H54 (cell line): ENCODE measurements at regions not wholly inside any gene's neighbourhood (a gene's known extent, or its start where the extent isn't known, plus 50 kb on each side); places are given as distances from the start of the nearest gene placed in this dataset.

Experiments used
- DNase-seq: peaks from one replicate; pipeline ENCODE4 v3.0.0; 2011; ENCODE audit warnings: low spot score, mixed read lengths; ENCODE audit not compliant: insufficient read length
- FAIRE-seq: peaks from 3 replicates; lab custom pipeline; 2011; peaks lifted over from hg19 to GRCh38; lab: Jason Lieb, UNC
- POLR2A ChIP-seq: IDR thresholded peaks from 2 replicates; pipeline ENCODE4 v1.6.1; 2011; ENCODE audit warnings: low read depth, mild to moderate bottlenecking, low read length

DNA sequence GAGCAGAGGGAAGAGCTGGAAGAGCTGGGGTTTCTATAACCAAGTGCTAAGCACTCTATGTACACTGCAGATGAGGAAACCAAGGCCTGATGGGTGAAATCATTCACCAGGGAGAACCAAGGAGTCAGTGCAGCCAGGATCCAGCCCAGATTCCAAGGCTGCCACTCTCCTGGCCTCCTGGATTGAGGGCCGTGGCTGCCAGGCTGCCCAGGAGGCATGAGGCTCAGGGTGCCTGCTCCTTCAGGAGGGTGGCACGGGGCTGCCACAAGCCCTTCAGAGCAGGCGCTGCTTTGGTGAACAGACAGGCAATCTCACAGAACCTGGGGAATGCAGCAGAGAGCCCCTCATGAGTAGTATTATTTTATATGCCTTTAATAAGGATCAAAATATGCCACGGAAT, 293.7 kb upstream of the HDAC4 start:
- TF ChIP-seq POLR2A: no peak

DNA sequence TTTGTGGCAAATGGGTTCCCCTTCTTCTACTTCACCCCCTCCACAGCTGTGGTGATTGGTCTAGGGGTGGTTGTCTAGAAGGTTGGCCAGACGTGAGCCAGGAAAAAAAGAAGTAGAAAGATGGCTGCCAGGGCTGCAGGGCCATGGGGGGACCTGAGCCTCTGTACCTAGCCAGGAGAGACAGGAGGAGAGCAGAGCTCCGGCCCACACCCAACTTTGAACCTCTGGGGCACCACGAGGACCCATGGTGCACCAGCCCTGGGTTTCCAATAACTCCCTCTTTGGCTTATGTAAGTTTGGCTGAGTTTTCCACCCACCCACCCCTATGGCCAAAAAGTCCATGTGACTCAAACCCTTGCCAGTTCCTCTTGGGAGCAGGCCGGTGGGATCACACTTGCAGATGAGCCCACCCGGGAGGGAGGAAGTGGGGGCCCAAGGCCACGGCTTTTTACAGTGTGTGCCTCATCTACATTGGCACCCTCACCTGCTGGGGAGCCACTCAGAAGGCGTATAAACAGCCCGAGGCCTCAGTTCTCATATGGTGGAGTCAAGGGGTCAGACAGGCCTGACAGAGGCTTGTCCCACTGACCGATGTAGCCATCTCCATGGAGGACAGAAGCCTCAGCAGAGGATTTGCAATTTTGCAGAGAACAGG, 293.1 kb upstream of the HDAC4 start:
- DNase-seq (no peak), FAIRE-seq (no peak)
- TF ChIP-seq POLR2A: no peak

More for the DNA sequence above, 293.7 kb upstream of the HDAC4 start:
- FAIRE-seq: no peak
- no peak for DNase-seq

DNA sequence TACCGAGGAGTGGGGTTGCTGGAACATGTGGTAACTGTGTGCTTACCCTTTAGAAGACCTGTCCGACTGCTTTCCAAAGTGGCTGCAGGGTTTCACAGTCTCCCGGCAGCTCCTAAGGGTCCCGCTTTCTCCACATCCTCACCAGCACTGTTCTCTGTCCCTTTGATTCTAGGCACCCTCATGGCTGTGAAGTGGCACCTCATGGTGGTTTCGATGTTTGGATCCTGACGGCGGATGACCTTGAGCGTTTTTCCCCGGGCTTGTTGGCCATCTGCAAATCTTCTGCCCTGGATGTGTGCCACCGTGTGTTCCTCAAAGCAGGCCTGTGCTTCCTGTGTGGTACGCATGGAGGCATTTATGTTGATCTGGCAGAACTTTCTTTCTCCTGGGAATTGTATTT, 292.5 kb upstream of the HDAC4 start:
- FAIRE-seq (no peak), DNase-seq (no peak)
- no peak for TF ChIP-seq POLR2A

DNA sequence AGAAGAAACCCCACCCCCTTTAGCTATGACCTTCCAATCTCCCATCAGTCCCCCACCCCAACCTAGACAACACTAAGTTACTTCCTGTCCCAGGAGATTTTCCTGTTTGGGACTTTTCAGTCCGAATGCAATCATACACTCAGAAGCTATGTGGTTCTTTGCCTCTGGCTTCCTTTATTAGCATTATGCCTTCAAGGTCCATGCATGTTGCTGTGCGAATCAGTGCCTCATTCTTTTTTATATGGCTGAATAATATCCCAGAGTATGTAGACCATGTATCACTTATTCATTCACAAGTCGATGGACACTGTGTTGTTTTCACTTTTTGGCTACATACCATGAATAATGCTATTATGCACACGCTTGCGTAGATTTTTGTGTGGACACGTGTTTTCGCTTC, 292.1 kb upstream of the HDAC4 start:
- TF ChIP-seq POLR2A: no peak
- no peak for FAIRE-seq
- no peak for DNase-seq

DNA sequence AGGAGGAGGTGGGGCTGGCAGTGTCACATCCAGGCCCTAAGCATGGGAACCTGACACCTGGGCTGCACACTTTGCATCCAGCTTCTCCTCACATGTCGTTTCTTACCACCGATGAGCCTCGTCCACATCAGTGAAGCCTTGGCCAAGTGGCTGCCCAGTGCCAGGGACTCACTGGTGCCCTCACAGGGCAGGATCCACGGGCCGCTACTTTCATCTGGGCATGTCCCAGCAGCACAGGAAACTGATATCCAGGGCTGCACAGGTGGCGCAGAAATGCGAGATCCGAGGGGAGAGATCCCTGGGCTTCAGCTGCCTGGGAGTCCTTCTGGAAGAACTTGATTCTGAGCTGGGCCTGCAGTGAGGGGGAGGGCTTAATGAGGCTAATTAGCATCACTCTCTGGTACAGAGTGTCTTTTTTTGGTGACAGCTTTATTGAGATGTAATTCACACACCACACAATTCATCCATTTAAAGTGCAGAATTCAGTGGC, 291.6 kb upstream of the HDAC4 start:
- no peak for DNase-seq
- FAIRE-seq: no peak
- TF ChIP-seq POLR2A: no peak

DNA sequence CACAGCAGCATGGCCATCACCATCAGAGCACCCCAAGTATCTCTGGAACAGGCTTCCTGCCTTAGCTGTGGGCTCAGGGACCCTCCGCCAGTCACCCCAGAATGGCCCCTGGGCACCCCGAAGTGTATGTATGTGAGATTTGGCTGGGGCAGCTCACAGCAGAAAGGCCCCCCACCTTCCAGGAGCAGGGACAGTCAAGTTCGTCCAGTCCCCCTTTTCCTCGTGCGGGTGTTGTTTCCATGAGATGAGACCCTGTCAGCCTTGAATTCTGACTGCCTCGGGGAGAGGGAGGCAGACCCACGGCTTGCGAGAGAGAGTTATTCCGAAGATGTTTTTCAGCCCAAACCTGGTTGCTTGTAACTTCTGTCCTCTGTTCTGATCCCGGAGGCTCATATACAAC, 290.9 kb upstream of the HDAC4 start:
- FAIRE-seq: no peak
- DNase-seq: no peak
- TF ChIP-seq POLR2A: no peak

DNA sequence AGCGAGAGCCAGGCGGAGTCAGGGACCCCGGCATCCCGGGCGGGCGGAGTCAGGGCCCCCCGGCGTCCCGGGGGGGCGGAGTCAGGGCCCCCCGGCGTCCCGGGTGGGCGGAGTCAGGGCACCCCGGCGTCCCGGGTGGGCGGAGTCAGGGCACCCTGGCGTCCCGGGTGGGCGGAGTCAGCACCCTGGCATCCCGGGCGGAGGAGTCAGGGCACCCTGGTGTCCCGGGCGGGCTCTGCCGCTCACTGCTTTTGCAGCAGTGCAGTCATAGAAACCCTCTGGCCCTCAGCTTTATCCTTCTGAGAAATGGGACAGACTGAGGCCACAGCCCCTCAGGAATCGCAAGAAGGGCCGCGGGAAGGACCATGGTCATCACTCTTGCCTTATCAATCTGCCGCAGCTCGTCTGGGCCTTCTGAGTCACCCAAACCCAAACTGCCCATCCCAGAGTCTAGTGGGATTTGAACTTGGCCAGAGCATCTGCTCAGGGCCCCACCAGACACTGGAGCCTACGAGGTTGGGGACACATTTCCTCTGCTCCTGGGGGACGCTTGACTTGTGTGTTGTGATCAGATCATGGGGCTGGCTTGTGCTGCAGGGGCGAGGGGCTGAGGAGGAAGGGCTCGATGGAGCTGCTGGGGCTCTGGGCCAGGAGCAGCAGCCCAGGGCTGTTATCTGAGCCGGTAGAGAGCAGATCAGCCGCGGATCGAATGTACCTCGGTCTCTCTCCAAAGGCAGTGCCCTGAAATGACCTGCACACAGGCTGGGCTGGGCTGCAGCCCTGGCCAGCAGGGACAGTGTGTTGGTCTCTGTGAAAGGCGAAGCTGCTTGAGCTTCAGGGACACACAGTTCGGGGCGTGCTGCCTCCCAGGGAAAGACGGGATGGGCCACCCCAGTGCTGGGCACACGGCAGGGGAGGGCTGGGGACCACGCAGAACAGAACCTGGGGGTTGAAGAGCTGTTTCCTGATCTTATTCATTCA, 290.1 kb upstream of the HDAC4 start:
- DNase-seq (no peak), FAIRE-seq (no peak)
- TF ChIP-seq POLR2A: no peak

DNA sequence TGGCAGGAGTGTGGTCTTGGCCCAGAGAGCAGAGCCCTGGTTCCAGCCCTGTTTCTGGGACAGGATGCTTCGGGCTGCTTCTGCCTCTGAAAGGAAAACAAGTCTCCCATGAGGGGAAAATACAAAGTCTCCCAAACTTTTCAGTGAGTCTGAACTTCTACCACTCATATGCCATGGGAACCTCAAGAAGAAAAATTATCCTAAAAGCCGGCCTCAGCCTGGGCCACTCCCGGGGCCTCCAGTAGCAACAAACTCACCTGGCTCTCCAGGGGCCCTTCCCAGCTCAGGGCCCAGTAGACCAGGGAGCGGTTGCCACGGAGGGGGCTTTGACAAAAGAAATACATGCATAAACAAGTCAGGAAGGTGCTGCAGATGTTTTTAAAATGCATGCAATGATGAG, 289.2 kb upstream of the HDAC4 start:
- DNase-seq (no peak), FAIRE-seq (no peak)
- no peak for TF ChIP-seq POLR2A

DNA sequence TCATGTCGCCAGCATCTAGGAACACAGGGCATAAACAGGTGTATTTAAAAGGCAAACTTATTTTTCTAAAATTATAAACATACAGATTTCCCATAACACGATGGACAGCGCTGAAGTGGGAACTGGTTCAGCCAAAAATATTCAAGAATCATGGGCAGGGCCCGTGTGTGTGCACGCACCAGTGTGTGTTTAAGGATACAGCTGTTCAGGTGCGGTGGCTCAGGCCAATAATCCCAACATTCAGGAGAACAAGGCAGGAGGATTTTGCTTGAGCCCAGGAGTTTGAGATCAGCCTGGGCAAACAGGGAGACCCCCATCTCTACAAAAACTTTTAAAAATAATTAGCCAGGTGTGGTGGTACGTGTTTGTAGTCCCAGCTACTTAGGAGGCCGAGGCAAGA, 288.6 kb upstream of the HDAC4 start:
- no peak for FAIRE-seq
- no peak for DNase-seq
- TF ChIP-seq POLR2A: no peak

DNA sequence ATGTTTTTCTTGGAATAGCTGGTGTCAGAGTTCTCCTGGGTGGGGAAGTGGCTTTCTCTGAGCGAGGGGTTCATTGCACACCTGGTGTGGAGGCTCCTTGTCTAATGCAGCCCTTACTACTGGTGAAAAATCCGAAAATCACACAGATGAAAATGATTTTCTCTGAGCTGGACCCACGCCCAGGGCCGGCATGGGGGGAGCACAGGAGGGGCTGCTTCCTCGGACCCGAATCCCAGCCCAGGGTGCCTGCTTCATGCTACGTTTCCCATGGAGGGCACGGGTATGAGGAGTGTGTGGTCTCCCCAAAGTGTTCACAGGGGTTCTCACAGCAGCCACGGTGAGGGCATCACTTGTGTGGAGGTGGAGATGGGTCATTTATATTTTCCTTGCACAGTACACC, 288.0 kb upstream of the HDAC4 start:
- no peak for TF ChIP-seq POLR2A
- no peak for DNase-seq
- no peak for FAIRE-seq

DNA sequence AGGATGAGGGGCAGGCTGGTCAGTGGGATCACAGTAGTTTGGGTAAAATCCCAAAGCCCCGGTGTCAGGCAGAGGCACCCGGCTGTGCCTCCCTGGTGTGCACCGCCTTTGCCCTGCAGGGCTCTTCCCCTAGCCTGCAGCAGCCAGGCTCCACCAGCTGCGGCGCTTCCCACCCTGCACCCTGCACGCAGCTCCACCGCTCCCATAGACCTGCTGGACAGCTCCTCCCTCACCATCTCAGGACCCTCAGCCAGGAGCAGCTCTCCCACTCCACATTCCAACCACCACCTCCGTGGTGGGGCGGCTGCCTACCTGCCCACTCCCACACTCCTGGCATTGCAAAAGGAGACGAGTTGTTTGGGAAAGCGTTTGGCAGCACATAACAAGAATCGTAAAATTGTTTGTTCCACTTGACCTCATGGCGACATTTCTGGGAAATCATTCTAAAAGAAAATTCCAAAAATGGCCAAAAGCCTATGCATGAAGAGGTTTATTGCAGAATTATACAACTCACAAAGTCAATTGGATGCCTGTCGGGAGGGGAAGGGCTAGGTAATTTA, 287.4 kb upstream of the HDAC4 start:
- no peak for DNase-seq

DNA sequence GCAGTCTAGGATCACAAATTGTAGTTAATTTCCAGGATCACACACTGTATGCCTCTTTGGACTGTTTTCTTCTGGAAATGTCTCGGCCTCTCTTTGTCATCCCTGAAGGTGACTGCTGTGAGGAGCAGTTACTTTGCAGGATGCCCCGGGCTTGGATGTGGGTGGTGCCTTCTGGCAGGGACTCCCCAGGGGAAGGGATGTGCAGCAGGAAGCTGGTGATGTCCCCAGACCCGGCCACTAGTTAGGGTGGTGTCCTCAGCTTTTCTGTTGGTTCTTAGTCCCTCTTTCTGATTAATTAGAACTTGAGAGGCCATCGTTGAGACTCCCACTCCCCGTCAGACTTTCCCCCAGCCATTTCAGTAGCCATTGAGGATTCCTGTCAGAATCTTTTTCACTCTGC, 286.6 kb upstream of the HDAC4 start:
- TF ChIP-seq POLR2A: no peak
- DNase-seq (no peak), FAIRE-seq (no peak)

More for the DNA sequence above, 287.4 kb upstream of the HDAC4 start:
- TF ChIP-seq POLR2A: no peak
- FAIRE-seq: no peak

DNA sequence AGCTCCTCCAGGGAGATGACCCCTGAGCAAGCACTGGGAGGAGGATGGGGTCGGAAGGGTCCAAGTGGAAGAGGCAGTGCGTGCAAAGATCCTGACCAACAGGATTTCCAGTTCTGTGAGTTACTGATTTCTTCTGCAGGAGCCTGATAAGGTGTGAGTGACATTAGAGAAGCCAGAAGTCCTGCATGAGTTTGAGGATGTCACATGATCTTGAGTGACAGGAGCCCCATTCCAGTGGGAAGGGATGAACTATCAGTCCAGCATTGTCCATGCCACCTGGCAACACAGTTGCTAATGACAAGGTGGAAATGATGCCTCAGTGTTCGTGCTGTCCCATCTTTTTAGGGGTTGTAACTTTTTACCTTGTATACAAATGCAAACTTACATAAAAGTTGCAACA, 285.1 kb upstream of the HDAC4 start:
- no peak for FAIRE-seq
- no peak for DNase-seq
- TF ChIP-seq POLR2A: no peak

DNA sequence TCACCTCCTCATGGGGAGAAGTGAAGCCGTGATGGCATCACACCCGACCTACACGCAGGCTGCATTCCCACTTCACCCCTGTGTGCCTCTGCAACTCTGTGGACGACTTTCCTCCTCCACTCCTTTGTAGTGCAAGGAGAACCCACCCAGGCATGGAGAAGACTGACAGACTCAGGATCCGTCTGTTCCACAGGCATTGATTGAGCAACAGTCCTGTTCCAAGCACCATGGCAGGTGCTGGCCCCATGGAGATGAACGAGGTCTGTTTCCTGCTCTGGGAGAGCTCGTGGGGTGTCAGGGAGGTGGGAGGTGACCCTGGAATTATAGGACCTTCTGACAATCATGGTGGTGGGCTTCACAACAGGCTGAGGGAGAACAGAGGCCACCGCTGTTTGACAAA, 284.7 kb upstream of the HDAC4 start:
- TF ChIP-seq POLR2A: no peak
- no peak for DNase-seq
- FAIRE-seq: no peak
